HL-60 (cell line): ENCODE measurements at regions not wholly inside any gene's neighbourhood (a gene's known extent, or its start where the extent isn't known, plus 50 kb on each side); places are given as distances from the start of the nearest gene placed in this dataset.

Source experiments
- CTCF ChIP-seq: IDR thresholded peaks from one replicate; pipeline ENCODE4 v1.5.1; 2011; ENCODE audit warnings: low read length, control low read depth, inconsistent platforms; ENCODE audit not compliant: insufficient read depth
- POLR2AphosphoS5 ChIP-seq: IDR thresholded peaks from 2 replicates; pipeline ENCODE4 v1.6.1; 2012; ENCODE audit warnings: low read depth

GRCh38 chrX:43526878-43527277, 129.2 kb upstream of the MAOA start:
- TF ChIP-seq CTCF (no peak), POLR2AphosphoS5 (no peak)
